ENCODE measurements at regions not wholly inside any gene's neighbourhood (a gene's known extent, or its start where the extent isn't known, plus 50 kb on each side); places are given as distances from the start of the nearest gene placed in this dataset.

DNA sequence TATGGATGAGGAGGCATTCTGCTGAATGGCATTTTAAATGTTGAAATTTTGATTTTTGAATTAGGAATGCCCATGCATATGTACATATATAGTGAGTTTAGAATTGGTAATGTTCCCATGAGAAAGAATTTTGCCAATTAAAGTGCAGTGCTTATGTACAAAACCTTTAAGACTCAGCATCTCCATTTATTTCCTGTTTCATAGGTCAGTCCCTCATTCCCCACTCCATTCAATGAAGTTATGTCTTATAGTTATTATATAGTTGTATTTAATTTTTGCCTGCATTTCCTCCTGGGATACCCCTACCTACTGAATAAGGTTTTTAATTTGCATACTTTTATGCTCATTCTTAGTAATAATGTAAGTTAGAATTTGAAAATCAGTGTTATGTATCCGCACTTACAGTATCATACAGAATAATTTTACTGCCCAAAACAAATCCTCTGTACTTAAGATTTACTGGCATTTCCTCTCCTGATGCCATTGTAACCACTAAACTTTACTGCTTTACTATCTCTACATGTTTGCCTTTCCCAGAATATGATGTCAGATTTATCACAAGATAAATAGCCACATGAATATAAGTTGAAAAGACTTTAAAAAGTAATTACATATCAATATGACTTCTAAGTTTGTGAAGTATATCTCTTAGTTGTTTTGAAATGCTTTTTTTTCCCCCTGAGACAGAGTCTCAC lies 389.1 kb upstream of the NDN start:
- TF ChIP-seq, protein P1, sequence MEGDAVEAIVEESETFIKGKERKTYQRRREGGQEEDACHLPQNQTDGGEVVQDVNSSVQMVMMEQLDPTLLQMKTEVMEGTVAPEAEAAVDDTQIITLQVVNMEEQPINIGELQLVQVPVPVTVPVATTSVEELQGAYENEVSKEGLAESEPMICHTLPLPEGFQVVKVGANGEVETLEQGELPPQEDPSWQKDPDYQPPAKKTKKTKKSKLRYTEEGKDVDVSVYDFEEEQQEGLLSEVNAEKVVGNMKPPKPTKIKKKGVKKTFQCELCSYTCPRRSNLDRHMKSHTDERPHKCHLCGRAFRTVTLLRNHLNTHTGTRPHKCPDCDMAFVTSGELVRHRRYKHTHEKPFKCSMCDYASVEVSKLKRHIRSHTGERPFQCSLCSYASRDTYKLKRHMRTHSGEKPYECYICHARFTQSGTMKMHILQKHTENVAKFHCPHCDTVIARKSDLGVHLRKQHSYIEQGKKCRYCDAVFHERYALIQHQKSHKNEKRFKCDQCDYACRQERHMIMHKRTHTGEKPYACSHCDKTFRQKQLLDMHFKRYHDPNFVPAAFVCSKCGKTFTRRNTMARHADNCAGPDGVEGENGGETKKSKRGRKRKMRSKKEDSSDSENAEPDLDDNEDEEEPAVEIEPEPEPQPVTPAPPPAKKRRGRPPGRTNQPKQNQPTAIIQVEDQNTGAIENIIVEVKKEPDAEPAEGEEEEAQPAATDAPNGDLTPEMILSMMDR (conservative IDR thresholded peaks at IDR 0.05; ENCODE audit: low read depth, low read length): no peak
- TF ChIP-seq EZH2phosphoT487 (IDR thresholded peaks at IDR 0.05; ENCODE audit: borderline replicate concordance, low read length): no peak
- TF ChIP-seq EZH2 (IDR thresholded peaks at IDR 0.05; ENCODE audit: low read length, unreplicated experiment): no peak
